A172 (cell line): ENCODE measurements at regions not wholly inside any gene's neighbourhood (a gene's known extent, or its start where the extent isn't known, plus 50 kb on each side); places are given as distances from the start of the nearest gene placed in this dataset.

Experiments
- DNase-seq: peaks from one replicate; pipeline ENCODE4 v3.0.0-alpha.2; 2015; ENCODE audit warnings: low spot score

DNA sequence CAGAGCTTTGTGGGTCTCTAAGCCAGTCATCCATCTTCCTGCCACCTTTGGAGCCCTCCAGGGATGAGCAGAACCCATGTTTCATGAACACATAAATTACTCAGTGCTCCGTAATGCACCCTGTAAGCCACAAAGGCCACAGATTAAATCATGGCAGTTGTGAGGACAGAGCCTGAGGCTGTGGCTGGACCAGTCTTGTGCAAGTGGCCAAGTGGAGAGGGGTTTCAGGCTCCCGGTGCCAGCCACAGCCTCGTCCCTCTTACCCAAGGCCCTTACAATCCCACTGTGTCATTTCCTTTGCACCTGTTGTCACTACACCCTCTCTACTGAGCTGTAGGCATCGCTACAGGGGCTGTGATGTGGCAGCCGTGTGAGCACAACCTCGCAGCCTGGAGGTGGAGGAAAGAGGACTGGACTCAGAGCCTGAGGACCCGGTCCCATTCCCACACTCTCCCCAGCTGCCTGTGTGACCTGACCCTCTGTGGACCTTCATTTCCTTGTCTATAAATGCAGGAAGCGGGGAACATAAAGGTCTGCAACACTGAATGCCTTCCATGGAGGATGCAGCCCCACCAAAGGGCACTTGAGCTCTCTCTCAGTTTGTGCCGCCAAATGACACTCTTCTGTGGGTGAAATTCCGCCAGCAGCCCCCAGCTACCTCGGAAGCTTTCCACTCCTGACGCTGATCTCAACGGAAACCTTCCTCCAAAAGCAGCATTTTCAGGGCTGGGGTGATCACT lies 792.0 kb downstream of the UQCRFS1 start:
- peak; percentile 55 for DNase-seq

- no peak for DNase-seq
These were observed 793.6 kb downstream of the UQCRFS1 start for GRCh38 chr19:28419312-28419711.

DNA sequence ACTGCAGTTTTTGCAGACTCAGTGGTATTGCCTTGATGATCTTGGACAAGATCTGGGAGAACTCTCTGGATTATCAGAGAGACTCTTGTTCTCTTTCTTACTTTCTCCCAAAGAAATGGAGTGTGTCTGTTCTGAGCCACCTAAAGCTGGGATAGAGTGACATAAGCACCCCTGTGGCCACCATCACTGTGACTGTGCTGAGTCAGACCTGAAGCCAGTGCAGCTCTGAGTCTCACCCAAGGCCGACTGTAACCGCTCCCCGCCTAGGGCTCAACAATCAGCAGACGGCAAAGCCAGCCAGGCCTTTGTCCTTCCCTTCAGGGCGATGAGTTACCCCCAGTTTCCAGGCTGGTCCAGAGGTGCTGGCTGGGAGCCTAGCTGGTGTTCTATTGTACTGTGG lies 795.6 kb downstream of the UQCRFS1 start:
- DNase-seq = no peak

DNA sequence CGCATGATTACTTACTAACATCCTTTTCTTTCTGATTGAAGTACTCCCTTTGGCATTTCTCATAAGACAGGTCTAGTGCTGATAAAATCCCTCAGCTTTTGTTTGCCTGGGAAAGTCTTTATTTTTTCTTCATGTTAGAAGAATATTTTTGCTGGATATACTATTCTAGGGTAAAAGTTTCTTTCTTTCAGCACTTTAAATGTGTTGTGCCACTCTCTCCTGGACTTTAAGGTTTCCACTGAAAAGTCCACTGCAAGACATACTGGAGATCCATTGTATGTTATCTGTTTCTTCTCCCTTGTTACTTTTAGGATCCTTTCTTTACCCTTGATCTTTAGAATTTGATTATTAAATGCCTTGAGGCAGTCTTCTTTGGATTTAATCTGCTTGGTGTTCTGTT lies 796.7 kb downstream of the UQCRFS1 start:
- DNase-seq = no peak

DNA sequence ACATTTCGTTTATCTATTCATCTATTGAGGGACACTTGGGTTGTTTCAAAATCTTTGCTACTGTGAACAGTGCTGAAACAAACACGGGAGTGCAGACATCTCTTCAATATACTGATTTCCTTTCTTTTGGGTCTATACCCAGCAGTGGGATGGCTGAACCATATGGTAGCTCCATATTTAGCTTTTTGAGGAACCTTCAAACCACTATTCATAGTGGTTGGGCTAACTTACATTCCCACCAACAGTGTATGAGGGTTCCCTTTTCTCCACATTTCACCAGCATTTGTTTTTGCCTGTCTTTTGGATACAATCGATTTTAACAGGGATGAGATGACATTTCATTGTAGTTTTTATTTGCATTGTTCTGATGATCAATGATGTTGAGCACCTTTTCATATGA lies 798.2 kb downstream of the UQCRFS1 start:
- no peak for DNase-seq

GRCh38 chr19:28409859-28410258 lies 803.1 kb downstream of the UQCRFS1 start:
- no peak for DNase-seq

GRCh38 chr19:28406966-28407365 lies 806.0 kb downstream of the UQCRFS1 start:
- DNase-seq = no peak

DNA sequence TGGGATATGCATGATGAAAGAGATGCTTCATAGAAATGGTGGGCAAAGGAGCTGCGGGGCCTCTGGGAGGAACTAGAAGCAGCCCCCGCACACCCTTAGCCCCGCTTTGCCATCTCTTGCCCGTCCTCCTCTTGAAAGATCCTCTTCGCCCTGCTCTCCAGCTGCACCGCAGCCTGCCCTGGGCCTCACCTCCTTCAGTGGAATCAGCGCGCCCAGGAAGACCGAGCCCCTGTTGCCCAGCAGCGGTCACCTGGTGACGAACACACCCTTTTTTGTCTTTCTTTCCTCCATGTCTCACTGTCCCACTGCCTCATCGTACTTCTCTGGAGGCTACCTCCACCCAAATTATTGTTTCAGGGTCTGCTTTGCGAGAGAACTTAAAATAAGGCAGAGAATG lies 807.6 kb downstream of the UQCRFS1 start:
- DNase-seq = no peak

GRCh38 chr19:28404472-28404871 lies 808.5 kb downstream of the UQCRFS1 start:
- DNase-seq = no peak

GRCh38 chr19:28403690-28404089 lies 809.3 kb downstream of the UQCRFS1 start:
- no peak for DNase-seq

GRCh38 chr19:28402701-28403290 lies 810.2 kb downstream of the UQCRFS1 start:
- DNase-seq = no peak

GRCh38 chr19:28401739-28402424 lies 811.1 kb downstream of the UQCRFS1 start:
- DNase-seq = no peak

- no peak for DNase-seq
These were observed 811.8 kb downstream of the UQCRFS1 start for GRCh38 chr19:28400953-28401671.

GRCh38 chr19:28399187-28399586 lies 813.8 kb downstream of the UQCRFS1 start:
- DNase-seq = no peak

DNA sequence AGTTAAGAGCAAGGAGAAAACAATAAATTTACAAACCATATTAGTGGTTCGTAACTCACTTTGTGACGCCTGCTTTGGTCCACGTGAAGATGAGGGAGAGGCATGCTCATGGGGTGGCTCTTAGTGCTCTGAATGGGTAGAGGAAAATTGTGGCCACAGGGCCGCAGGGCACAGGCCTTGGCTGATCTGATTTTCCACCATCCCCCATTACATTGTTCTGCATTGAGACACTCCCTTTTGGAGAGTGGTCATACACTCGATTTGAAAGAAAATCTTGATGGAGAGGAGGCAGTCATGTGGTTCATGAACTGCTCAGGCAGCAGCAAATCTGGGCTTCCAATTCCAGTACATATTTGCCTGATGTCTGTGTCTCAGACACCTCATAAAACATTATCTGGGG lies 815.2 kb downstream of the UQCRFS1 start:
- DNase-seq = no peak

- no peak for DNase-seq
These were observed 815.6 kb downstream of the UQCRFS1 start for GRCh38 chr19:28397306-28397705.

DNA sequence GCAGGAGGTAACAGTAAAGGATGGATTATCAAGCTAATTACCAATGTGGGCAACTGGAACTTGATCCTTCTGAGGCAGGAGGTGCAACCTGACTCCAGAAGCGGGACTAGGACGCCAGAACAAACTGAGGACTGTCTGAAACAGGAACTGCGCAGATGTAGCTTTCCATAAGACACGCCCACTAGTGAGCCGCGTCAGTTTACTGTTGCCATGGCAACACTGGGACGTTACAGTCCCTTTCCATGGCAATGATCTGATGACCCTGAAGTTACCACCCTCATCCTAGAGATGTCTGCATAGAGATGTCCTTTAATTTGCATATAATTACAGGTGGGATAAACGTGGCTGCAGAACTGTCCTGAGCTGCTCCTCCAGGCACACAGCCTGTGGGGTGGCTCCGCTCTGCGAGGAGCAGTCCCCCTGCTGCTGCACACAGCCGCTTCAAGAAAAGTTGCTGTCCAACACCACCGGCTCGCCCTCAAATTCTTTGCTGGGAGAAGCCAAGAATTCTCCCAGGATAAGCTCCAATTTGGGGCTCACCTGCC lies 816.6 kb downstream of the UQCRFS1 start:
- no peak for DNase-seq

GRCh38 chr19:28394725-28395124 lies 818.2 kb downstream of the UQCRFS1 start:
- no peak for DNase-seq

GRCh38 chr19:28393574-28394336 lies 819.2 kb downstream of the UQCRFS1 start:
- peak; percentile 22 for DNase-seq

DNA sequence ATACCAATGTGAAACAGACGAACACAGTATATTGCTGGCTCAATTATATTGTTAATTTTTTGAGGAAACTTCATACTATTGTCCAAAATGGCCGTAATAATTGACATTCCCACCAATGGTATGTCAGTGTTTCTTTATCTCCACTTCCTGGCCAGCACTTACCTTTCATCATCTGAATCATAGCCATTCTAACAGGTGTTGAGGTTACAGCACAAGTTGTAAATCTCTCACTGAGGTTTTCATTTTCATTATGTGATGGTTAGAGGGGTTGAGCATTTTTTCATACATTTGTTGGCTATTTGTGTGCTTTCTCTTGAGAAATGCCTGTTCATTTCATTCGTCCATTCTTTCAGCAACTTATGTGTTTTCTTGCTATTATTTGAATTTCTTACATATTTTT lies 824.0 kb downstream of the UQCRFS1 start:
- no peak for DNase-seq

DNA sequence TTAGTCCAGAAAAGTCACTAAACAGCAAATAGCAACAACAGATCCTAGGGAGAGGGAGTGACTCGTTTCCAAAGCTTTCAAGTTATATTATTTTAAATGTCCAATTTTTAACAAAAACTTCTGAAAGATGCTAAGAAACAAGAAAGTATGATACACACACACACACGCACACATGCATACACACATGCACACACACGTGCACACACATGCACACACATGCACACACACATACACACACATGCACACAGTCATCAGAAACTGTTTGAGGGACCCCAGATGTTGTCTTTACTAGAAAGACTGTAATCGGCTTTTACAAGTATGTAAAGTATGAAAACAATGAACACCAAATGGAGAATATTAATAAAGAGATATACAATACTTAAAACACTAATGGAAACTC lies 825.4 kb downstream of the UQCRFS1 start:
- DNase-seq = no peak
